Non-pigmented ciliary epithelial cell (primary cell): ENCODE measurements at regions not wholly inside any gene's neighbourhood (a gene's known extent, or its start where the extent isn't known, plus 50 kb on each side); places are given as distances from the start of the nearest gene placed in this dataset.
"Not testable (repeated sequence)": the region's sequence is repeated elsewhere in the genome, so short reads cannot be mapped to it uniquely, and the experiment has no call there.

Experiments
- DNase-seq: peaks from one replicate; pipeline ENCODE4 v3.0.0-alpha.2; 2010; ENCODE audit warnings: low read depth

GRCh38 chr16:51852892-51853291 lies 694.1 kb downstream of the TOX3 start:
- DNase-seq: no peak

- no peak for DNase-seq
These were observed 695.8 kb downstream of the TOX3 start for GRCh38 chr16:51851111-51851510.

- DNase-seq: no peak
These were observed 697.2 kb downstream of the TOX3 start for GRCh38 chr16:51849715-51850114.

- DNase-seq: no peak
These were observed 694.7 kb upstream of the SALL1 start for GRCh38 chr16:51845586-51846305.

- no peak for DNase-seq
These were observed 688.8 kb upstream of the SALL1 start for GRCh38 chr16:51839727-51840462.

- no peak for DNase-seq
These were observed 683.7 kb upstream of the SALL1 start for GRCh38 chr16:51834794-51835193.

GRCh38 chr16:51834133-51834532 lies 683.1 kb upstream of the SALL1 start:
- DNase-seq: peak; percentile 40

- no peak for DNase-seq
These were observed 680.7 kb upstream of the SALL1 start for GRCh38 chr16:51831595-51832367.

- DNase-seq: not testable (repeated sequence)
These were observed 680.0 kb upstream of the SALL1 start for GRCh38 chr16:51831034-51831433.

GRCh38 chr16:51825779-51826178 lies 674.7 kb upstream of the SALL1 start:
- DNase-seq: no peak

- DNase-seq: no peak
These were observed 671.4 kb upstream of the SALL1 start for GRCh38 chr16:51822471-51822870.

GRCh38 chr16:51821527-51821926 lies 670.5 kb upstream of the SALL1 start:
- no peak for DNase-seq

GRCh38 chr16:51820176-51820575 lies 669.1 kb upstream of the SALL1 start:
- no peak for DNase-seq

GRCh38 chr16:51818342-51818944 lies 667.4 kb upstream of the SALL1 start:
- peak; percentile 20 for DNase-seq

- DNase-seq: peak; percentile 17
These were observed 665.9 kb upstream of the SALL1 start for GRCh38 chr16:51816929-51817328.

- DNase-seq: no peak
These were observed 664.5 kb upstream of the SALL1 start for GRCh38 chr16:51815523-51815922.

GRCh38 chr16:51814617-51815016 lies 663.5 kb upstream of the SALL1 start:
- no peak for DNase-seq

- DNase-seq: no peak
These were observed 662.5 kb upstream of the SALL1 start for GRCh38 chr16:51813609-51814008.

- no peak for DNase-seq
These were observed 661.9 kb upstream of the SALL1 start for GRCh38 chr16:51812945-51813344.

- no peak for DNase-seq
These were observed 656.5 kb upstream of the SALL1 start for GRCh38 chr16:51807551-51807950.

GRCh38 chr16:51801635-51802034 lies 650.6 kb upstream of the SALL1 start:
- no peak for DNase-seq

GRCh38 chr16:51797669-51798259 lies 646.7 kb upstream of the SALL1 start:
- DNase-seq: no peak
